ENCODE measurements at regions not wholly inside any gene's neighbourhood (a gene's known extent, or its start where the extent isn't known, plus 50 kb on each side); places are given as distances from the start of the nearest gene placed in this dataset.

DNA sequence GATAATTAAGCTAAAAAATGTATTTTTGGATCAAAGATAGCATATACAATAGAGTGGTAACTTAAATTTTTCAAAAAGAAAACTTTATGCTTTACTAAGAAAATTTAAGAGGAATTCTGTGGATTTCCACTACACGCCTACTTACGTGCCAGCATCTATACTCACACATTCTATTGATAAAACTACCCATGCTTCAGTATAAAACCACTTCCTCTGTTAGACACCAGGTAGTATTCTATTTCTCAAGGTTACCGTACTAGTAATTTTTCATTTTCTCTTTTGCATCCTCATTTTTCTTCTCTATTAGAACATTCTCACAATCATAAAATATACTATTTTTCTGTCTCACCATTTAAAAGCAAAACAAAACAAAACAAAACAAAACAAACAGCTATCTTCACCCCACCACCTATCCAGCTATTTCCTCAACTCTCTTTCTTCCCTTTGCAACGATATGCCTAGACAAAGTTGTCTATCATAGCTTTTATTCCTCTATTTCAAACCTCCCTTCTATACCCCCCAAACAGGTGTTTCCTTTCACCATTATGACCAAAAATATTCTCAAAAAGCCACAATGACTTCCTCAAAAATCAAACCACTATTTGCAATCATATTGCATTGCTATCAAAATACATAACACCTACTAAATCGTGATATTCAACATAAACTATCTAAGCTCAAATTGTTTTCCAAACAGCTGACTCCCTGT is 1652.0 kb downstream of the MRPL39 start:
- TF ChIP-seq EZH2phosphoT487 (IDR thresholded peaks at IDR 0.05; ENCODE audit: borderline replicate concordance), result no peak
- TF ChIP-seq, protein P1, sequence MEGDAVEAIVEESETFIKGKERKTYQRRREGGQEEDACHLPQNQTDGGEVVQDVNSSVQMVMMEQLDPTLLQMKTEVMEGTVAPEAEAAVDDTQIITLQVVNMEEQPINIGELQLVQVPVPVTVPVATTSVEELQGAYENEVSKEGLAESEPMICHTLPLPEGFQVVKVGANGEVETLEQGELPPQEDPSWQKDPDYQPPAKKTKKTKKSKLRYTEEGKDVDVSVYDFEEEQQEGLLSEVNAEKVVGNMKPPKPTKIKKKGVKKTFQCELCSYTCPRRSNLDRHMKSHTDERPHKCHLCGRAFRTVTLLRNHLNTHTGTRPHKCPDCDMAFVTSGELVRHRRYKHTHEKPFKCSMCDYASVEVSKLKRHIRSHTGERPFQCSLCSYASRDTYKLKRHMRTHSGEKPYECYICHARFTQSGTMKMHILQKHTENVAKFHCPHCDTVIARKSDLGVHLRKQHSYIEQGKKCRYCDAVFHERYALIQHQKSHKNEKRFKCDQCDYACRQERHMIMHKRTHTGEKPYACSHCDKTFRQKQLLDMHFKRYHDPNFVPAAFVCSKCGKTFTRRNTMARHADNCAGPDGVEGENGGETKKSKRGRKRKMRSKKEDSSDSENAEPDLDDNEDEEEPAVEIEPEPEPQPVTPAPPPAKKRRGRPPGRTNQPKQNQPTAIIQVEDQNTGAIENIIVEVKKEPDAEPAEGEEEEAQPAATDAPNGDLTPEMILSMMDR (conservative IDR thresholded peaks at IDR 0.05; ENCODE audit: low read length), result no peak

Measured in Loucy (cell line).